Endothelial cell of umbilical vein (primary cell): ENCODE measurements at regions not wholly inside any gene's neighbourhood (a gene's known extent, or its start where the extent isn't known, plus 50 kb on each side); places are given as distances from the start of the nearest gene placed in this dataset.

Experiments used
- BruUV-seq: library from RNA; stranded (reverse); fragments of 400-500 nt; replicated peaks from 2 replicates; lab custom pipeline; 2021; lab: Mats Ljungman, UMichigan
- CTCF ChIA-PET: fragments of 300-600, 350-600 bp; sonication (Branson Sonifier 250); formaldehyde crosslinking; loops from one replicate; lab custom pipeline; 2021; ENCODE audit warnings: antibody characterized with exemption, inconsistent platforms; lab: Charles Lee
- POLR2A ChIA-PET: fragments of 300-600, 350-600 bp; sonication (Branson Sonifier 250); formaldehyde crosslinking; loops from one replicate; lab custom pipeline; 2021; ENCODE audit warnings: antibody characterized with exemption, inconsistent platforms; lab: Charles Lee
- DNase-seq: peaks from one replicate; pipeline ENCODE4 v3.0.0-alpha.2; 2011; ENCODE audit warnings: low read depth, low spot score
- FAIRE-seq: peaks from 2 replicates; lab custom pipeline; 2011; peaks lifted over from hg19 to GRCh38; lab: Jason Lieb, UNC
- H2AFZ ChIP-seq: 2 replicates; pipeline ENCODE4 v1.6.0; 2012; ENCODE audit warnings: low read depth, low read length, control low read depth, inconsistent platforms
- H3K27ac ChIP-seq: 2 replicates; pipeline ENCODE4 v1.5.1; 2011; ENCODE audit warnings: low read depth, mild to moderate bottlenecking, control low read depth, low read length, moderate library complexity; ENCODE audit not compliant: insufficient read depth
- H3K27me3 ChIP-seq, 2 experiments: 2 replicates each; pipeline versions ENCODE4 v1.6.0 to v1.6.1; 2011; ENCODE audit warnings: low read length in 2 of 2, mixed read lengths in 1 of 2; ENCODE audit not compliant: control insufficient read depth in 2 of 2, insufficient read depth in 2 of 2
- H3K36me3 ChIP-seq, 2 experiments: 2 replicates in 1 of 2; 3 replicates in 1 of 2; pipeline ENCODE4 v1.5.1; 2011; ENCODE audit warnings: low read length in 2 of 2, mild to moderate bottlenecking in 1 of 2, moderate library complexity in 1 of 2; ENCODE audit not compliant: control insufficient read depth in 2 of 2, insufficient read depth in 2 of 2; ENCODE audit errors: extremely low read depth in 1 of 2
- H3K4me1 ChIP-seq: 3 replicates; pipeline ENCODE4 v1.5.1; 2011; ENCODE audit warnings: mild to moderate bottlenecking, low read length; ENCODE audit not compliant: control insufficient read depth, insufficient read depth; ENCODE audit errors: extremely low read depth
- H3K4me2 ChIP-seq: 2 replicates; pipeline ENCODE4 v1.6.1; 2011; ENCODE audit warnings: low read length, control low read depth, mixed read lengths; ENCODE audit not compliant: insufficient read depth
- H3K4me3 ChIP-seq, 3 experiments: fragments of 200-600 bp in 1 of 3; sonication (generic), shearing (Covaris generic) in 1 of 3; replicated peaks in 1 of 3; 2 replicates each; pipeline ENCODE4 v1.5.1; 2011 to 2016; ENCODE audit warnings: control low read depth in 3 of 3, low read length in 3 of 3, mild to moderate bottlenecking in 2 of 3, inconsistent platforms in 1 of 3, low read depth in 1 of 3, moderate library complexity in 1 of 3; ENCODE audit not compliant: insufficient read depth in 1 of 3
- H3K79me2 ChIP-seq: 2 replicates; pipeline ENCODE4 v1.6.0; 2012; ENCODE audit warnings: low read length, inconsistent platforms; ENCODE audit not compliant: control insufficient read depth, insufficient read depth
- H3K9ac ChIP-seq: replicated peaks from 2 replicates; pipeline ENCODE3; 2011; ENCODE audit warnings: low read length, control low read depth; ENCODE audit not compliant: insufficient read depth; ENCODE audit errors: extremely low read depth
- H3K9me1 ChIP-seq: replicated peaks from 3 replicates; pipeline ENCODE4 v1.6.0; 2011; ENCODE audit warnings: mild to moderate bottlenecking, low read length; ENCODE audit not compliant: control insufficient read depth, insufficient read depth; ENCODE audit errors: extremely low read depth
- H3K9me3 ChIP-seq: replicated peaks from 2 replicates; pipeline ENCODE4 v1.5.1; 2012; ENCODE audit warnings: low read length, inconsistent platforms; ENCODE audit not compliant: control insufficient read depth, insufficient read depth
- H4K20me1 ChIP-seq: replicated peaks from 2 replicates; pipeline ENCODE3; 2011; ENCODE audit warnings: mild to moderate bottlenecking, low read length; ENCODE audit not compliant: control insufficient read depth, insufficient read depth; ENCODE audit errors: extremely low read depth
- EZH2 ChIP-seq: IDR thresholded peaks from 2 replicates; pipeline ENCODE4 v1.6.1; 2012; ENCODE audit warnings: borderline replicate concordance, low read depth, mild to moderate bottlenecking, moderate library complexity, low read length, inconsistent platforms; ENCODE audit not compliant: severe bottlenecking
- FOS ChIP-seq: IDR thresholded peaks from 2 replicates; pipeline ENCODE4 v1.6.1; 2011; ENCODE audit warnings: mild to moderate bottlenecking, low read length, moderate library complexity, borderline replicate concordance; ENCODE audit not compliant: insufficient read depth
- GATA2 ChIP-seq: IDR thresholded peaks from 2 replicates; pipeline ENCODE4 v1.7.0; 2011; ENCODE audit warnings: low read depth, mild to moderate bottlenecking, moderate library complexity, mixed read lengths, low read length; ENCODE audit not compliant: insufficient read length, insufficient read depth
- JUN ChIP-seq: IDR thresholded peaks from 2 replicates; pipeline ENCODE4 v1.6.1; 2011; ENCODE audit warnings: borderline replicate concordance, low read depth; ENCODE audit not compliant: insufficient read length, insufficient read depth
- MYC ChIP-seq: IDR thresholded peaks from one replicate; pipeline ENCODE4 v1.6.1; 2011; ENCODE audit warnings: mild to moderate bottlenecking, low read depth, low read length
- POLR2A ChIP-seq: IDR thresholded peaks from 2 replicates; pipeline ENCODE4 v1.6.1; 2012; ENCODE audit warnings: low read depth, mild to moderate bottlenecking, control low read depth, low read length
- POLR2AphosphoS5 ChIP-seq: IDR thresholded peaks from 2 replicates; pipeline ENCODE4 v1.6.1; 2012; ENCODE audit warnings: low read depth, mild to moderate bottlenecking, control low read depth, low read length, moderate library complexity; ENCODE audit not compliant: insufficient read depth
- dilution Hi-C: fragments of 300-500 bp; cut with MboI; formaldehyde crosslinking; loops from one replicate; pipeline ENCODE4 v1.15.0; 2019; ENCODE audit warnings: low sequenced_read_pairs; ENCODE audit not compliant: extremely low pct_ligation_motif_present
- intact Hi-C: fragments of 100-400 bp; cut with micrococcal nuclease; formaldehyde crosslinking; loops from one replicate; pipeline ENCODE4 v1.10.0; 2022
- TF ChIP-seq, protein P1 (sequence below): IDR thresholded peaks from 2 replicates; pipeline ENCODE4 v1.6.1; 2011; ENCODE audit not compliant: insufficient read depth, insufficient read length
- TF ChIP-seq, protein P2 (sequence below), 2 donors: IDR thresholded peaks; 1 replicate in 1 of 2; 2 replicates in 1 of 2; pipeline ENCODE4 v1.5.1; 2011; ENCODE audit warnings: low read length in 2 of 2, mild to moderate bottlenecking in 2 of 2, moderate library complexity in 2 of 2, control low read depth in 1 of 2, inconsistent platforms in 1 of 2, low read depth in 1 of 2; ENCODE audit not compliant: insufficient read depth in 1 of 2; ENCODE audit errors: extremely low read depth in 1 of 2

DNA sequence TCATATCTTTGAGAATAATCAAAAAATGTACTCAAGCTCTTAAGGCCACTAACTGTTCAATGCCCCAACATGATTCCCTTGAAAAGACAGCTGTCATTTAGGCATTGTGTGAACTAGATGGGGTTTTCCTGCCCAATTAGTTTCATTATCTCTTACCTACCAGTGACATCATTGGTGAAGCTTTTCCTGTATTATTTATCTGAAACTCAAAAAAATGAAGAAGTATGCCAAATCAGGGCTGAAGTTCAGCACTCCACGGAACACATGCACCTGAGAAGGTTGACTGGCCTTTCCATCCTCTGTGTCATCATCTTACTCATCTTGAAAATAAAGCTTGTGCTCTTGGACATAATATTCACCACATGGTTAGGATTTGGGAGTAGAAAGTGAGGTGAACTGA, 126.4 kb downstream of the TXNL1 start:
- no peak for FAIRE-seq
- POLR2A ChIA-PET = no interaction called here

More for the DNA sequence above, 126.4 kb downstream of the TXNL1 start:
- no TSS peak for BruUV-seq
- no peak overlapping the region for H3K4me2 ChIP-seq
- no peaks in the 10 kb centered on the region for H3K27me3 ChIP-seq
- no peak for TF ChIP-seq POLR2A
- TF ChIP-seq, protein P1, sequence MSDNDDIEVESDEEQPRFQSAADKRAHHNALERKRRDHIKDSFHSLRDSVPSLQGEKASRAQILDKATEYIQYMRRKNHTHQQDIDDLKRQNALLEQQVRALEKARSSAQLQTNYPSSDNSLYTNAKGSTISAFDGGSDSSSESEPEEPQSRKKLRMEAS = no peak
- no peak for TF ChIP-seq GATA2
- no peak for TF ChIP-seq EZH2
- TF ChIP-seq, protein P2, sequence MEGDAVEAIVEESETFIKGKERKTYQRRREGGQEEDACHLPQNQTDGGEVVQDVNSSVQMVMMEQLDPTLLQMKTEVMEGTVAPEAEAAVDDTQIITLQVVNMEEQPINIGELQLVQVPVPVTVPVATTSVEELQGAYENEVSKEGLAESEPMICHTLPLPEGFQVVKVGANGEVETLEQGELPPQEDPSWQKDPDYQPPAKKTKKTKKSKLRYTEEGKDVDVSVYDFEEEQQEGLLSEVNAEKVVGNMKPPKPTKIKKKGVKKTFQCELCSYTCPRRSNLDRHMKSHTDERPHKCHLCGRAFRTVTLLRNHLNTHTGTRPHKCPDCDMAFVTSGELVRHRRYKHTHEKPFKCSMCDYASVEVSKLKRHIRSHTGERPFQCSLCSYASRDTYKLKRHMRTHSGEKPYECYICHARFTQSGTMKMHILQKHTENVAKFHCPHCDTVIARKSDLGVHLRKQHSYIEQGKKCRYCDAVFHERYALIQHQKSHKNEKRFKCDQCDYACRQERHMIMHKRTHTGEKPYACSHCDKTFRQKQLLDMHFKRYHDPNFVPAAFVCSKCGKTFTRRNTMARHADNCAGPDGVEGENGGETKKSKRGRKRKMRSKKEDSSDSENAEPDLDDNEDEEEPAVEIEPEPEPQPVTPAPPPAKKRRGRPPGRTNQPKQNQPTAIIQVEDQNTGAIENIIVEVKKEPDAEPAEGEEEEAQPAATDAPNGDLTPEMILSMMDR (IDR thresholded peaks at IDR 0.05; ENCODE audit: extremely low read depth in 1 of 2, insufficient read depth in 1 of 2, low read depth in 1 of 2, low read length in 2 of 2) = no peak
- no peak for TF ChIP-seq POLR2AphosphoS5
- TF ChIP-seq JUN = no peak
- no peak for TF ChIP-seq MYC
- no peak for TF ChIP-seq FOS
- no peaks in the 10 kb centered on the region for H3K9me1 ChIP-seq
- H3K9me3 ChIP-seq = no peaks in the 10 kb centered on the region
- DNase-seq = no peak
- dilution Hi-C loops = no loop called here
- CTCF ChIA-PET = no interaction called here
- H3K4me1 ChIP-seq = peaks cover 3% of the 10 kb centered on the region
- no peak overlapping the region for H2AFZ ChIP-seq
- intact Hi-C loops = no loop called here
- H3K79me2 ChIP-seq = no peaks in the 10 kb centered on the region
- no peak overlapping the region for H3K4me3 ChIP-seq
- no peaks in the 10 kb centered on the region for H3K36me3 ChIP-seq
- H3K9ac ChIP-seq = no peak overlapping the region
- H3K27ac ChIP-seq = no peak overlapping the region
- H4K20me1 ChIP-seq = no peaks in the 10 kb centered on the region
